ENCODE measurements at regions not wholly inside any gene's neighbourhood (a gene's known extent, or its start where the extent isn't known, plus 50 kb on each side); places are given as distances from the start of the nearest gene placed in this dataset.

DNA sequence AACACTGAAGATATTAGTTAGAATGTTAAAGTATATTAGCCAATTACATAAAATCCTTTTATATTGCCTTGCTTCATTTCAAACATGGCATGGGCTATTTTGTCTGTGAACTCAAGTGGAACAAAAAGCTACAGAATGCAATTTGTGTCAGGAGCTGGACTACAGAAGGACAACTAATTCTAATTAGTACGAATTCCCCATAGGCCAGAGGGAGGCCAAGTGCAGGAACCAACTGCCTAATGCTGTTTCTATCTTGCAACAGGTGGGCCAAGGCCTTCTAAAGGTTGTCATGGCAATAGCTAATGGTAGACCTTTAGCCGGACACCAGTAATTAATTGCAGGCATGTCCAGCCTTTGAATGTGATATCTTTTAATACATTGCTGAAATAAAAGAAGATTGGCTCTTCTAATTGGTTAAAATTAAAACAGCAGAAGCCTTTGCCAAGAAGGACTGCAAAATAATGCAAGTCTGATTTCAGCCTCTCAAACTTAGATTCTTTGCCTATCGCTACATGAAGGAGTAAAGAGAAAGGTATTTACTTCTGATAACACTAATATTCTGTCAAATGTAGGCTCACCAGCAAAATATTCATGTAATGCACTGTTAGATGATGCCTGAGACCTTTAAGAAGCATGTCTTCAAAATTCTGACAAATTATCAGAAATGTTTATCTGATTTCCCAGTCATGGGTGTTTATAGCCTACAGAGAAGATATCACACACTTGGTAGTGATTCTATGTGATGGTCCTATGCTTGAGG, 232.1 kb downstream of the LMO4 start:
- no peak for DNase-seq (ENCODE audit: low read depth in 2 of 2)

DNA sequence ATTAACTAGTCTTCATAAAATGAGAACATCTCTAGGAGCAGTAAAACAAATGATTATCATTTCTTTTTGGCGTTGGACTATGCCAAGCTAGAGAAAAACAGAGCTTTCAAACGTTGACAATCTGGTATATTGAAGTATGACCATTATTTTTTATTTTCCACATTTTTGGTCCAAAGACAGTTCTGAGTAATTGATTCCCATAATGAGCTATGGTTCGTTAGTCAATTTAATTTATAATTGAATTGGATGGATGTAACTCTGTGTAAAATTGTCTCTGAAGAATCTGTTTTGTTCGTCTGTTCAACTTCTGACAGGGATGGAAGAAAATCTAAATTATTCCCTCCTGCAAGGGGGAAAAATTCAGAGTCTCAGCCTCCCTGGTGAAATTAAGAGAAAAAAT, 234.5 kb downstream of the LMO4 start:
- DNase-seq (ENCODE audit: low read depth in 2 of 2), result no peak

DNA sequence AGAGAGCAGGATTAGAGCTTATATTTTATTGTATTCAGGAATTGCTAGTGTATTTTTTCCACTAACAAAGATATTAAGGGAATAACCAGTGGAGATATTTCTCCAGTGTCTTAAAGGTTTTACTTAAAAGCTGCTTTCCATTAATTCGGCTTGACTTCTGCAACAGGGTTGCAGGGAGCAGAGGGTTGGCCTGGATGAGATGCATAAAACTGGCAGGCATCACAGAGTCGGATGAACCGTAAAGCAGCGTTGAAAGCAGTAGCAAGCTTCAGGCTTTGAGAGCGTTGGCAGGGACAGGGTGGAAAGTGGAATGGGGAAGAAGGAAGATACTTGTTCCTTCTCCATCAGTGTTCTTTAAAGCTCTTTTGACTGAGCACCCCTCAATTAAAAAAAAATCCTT, 237.2 kb downstream of the LMO4 start:
- DNase-seq (ENCODE audit: low read depth in 2 of 2), result no peak

DNA sequence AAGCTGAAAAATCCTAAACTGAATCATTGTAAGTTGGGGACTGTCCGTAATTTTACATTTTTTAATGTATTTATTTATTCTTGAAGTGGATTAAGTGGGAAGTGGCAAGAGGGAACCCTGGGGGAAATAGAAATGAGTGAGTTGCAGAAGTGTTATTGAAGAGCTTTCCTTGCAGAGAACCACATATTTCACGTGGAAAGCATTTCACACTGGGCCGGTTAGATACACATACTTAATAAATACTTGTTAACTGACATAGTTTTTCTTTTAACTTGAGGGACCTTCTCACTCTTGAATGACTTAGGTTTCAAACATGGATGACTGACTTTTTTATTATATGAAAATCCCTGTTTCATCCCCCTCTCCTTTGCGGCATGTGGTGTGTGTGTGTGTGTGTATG, 239.3 kb downstream of the LMO4 start:
- no peak for DNase-seq (ENCODE audit: low read depth in 2 of 2)

DNA sequence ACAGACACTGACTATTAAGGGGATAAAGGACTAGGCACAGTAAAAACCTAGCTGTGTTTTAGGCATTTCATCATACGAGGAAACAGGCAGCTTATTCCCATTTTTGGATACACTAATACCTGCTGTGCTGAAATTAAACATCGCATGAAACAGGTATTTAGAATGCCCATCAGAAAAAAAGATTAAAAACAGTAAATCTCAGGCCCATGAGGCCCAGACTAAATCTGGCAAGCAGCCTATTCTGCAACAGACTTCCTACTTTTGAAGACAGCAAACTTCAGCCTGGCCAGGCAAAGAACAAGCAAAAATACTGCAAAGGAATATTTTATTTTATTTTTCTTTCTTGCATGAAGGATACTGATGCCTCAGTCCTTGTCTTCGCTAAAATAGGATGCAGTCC, 240.2 kb downstream of the LMO4 start:
- DNase-seq (ENCODE audit: low read depth in 2 of 2), result no peak

DNA sequence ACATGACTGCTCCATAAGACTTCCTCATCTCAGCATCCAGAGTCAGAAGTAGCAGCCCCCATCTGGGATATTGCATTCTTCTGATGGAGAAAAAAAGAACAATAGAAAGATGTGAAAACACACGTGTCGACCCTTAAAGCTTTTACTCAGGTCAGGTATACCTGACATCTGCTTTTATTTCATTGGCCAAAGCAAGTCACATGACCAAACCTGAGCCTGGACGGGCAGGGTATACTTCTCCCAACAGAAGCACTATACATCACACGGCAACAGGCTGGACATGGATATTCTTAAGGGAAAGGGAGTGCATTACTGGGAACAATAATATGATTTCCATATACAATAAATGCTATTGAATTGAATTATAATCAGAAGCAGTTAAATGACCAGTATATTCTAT, 243.3 kb downstream of the LMO4 start:
- DNase-seq (ENCODE audit: low read depth in 2 of 2), result no peak

DNA sequence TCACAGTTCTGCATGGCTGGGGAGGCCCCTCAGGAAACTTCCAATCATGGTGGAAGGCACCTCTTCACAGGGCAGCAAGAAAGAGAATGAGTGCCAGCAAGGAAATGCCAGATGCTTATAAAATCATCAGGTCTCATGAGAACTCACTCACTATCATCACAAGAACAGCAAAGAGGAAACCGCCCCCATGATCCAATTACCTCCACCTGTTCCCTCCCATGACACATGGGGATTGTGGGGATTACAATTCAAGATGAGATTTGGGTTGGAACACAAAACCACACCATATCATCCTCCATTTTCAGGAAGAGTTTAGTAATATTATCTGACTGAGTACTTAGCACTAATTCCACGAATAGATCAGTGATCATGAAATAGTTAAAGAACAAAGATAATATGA, 244.2 kb downstream of the LMO4 start:
- DNase-seq (ENCODE audit: low read depth in 2 of 2), result no peak

DNA sequence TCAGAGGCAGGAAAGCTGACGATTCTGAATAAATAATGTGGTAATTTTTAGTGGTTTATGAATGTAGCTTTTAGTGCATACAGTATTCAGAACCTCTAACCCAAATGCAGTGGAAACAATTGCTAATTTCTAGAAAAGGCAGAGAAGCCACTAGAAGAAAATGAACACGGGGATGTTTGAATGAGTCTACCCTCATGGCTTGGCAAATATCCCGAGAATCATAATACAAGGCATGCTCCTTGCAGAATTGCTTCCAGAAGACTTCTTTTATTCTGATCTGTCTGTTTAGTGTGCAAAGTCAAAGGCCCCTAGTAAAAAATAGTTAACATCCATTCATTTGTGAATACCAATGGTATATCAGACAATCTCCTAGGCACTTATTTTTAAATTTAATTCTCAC, 246.8 kb downstream of the LMO4 start:
- DNase-seq (ENCODE audit: low read depth in 2 of 2), result no peak

DNA sequence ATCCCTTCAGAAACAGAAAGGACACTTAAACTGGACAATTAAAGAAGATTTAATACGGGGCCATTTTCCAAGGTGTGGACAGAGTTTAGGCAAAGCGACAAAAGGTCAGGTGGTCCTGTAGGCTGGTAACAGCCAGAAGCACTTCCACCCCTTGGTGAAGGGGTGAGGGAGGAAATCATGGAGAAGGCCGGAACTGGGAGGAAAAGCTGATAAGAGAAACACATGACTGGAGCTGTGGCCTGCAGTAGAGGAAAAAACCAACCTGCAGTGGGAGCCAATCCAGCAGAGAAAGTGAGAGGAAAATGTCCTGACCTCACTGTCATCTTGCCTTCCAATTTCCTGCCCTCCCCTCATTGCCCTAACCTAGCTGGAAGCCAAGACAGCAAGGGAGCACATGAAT, 249.8 kb downstream of the LMO4 start:
- no peak for DNase-seq (ENCODE audit: low read depth in 2 of 2)

DNA sequence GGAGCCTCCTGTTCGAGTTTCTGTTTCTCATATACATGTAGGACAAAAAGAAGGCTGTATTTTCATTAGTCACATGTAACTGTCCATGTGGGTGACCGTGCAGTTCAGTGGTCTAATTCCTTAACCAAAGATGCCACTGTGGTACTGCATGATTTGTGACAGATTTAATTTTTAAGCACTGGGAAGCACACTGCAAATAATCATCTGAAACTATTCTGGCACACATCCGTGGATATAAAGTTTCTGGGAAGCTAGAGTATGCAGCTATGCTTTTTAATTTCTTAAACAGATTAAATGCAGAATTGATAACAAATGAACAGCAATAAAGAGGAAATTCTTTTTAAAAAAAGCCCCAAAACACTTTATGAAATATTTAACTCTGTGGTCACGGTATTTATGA, 254.8 kb downstream of the LMO4 start:
- no peak for DNase-seq (ENCODE audit: low read depth in 2 of 2)

DNA sequence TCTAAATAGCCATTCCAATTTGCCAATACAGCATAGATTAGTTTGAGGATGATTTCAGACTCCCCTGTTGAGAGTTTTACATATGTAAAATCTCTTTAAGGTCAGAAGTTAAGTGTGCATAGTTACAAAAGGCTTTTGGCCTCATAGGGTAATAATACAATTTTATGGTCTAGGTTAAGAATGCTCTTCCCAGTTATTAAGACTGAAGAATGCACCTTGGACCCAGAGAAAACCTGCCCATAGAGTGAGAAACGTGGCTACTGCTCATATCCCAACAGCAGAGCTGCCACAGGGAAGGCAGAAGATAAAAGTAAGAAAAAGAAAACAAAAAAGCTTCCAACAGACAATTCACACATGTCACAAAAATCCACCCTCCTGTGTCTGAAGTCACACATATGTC, 255.9 kb downstream of the LMO4 start:
- no peak for DNase-seq (ENCODE audit: low read depth in 2 of 2)

DNA sequence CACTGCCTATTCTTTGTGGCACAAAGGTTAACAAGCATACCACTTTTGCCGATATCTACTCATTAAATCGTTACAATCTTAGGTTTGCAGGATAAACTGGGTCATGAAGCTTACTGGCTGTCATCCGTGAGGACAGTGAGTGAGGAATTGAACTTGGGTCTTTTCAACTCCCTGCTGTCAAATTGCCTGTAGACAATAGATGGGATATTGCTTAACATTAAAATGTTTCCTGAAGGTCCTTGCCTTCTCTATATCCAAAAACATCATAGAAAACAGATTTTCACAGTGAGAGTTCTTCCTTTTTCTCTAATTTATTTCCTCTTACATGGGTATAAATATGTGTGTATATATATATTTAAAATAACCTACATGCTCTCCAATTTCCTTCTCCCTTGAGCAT, 257.8 kb downstream of the LMO4 start:
- no peak for DNase-seq (ENCODE audit: low read depth in 2 of 2)

DNA sequence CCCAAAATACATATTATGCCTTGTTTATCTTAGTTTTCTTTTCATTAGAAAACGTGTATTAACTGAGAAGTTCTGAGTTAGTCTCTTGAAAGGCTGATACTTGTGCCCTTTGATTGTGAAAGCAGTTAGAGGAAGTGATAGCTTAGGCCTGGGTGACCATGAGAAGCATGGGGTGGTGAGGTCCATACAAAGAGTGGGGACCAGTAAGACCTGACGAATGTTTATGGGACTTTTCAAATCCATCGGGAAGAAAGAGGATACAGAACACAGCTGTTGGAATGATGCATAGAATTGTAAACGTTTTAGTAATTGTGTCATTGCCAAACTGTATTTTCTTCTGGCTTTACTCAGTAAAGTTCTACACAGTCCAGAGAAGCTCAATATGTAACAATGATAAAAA, 259.8 kb downstream of the LMO4 start:
- no peak for DNase-seq (ENCODE audit: low read depth in 2 of 2)

DNA sequence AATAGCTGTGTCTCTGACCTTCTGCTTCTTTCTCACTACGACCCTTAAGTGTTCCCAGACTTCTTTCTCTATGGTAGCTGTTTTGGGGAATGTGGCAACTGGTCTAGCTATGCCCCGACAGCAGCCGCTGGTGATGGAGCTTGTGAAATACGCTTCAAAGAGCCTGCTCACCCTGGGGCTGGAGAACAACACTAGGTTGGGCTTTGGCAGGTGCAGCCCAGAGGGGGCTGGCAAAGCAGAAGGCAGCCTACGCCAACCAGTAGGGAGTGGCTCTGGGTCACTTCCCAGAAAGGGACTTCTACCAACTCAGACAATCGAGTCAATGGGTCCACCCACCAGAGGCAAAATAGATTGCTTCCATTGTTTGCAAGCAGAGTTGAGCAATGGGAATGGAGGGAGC, 262.8 kb downstream of the LMO4 start:
- no peak for DNase-seq (ENCODE audit: low read depth in 2 of 2)

DNA sequence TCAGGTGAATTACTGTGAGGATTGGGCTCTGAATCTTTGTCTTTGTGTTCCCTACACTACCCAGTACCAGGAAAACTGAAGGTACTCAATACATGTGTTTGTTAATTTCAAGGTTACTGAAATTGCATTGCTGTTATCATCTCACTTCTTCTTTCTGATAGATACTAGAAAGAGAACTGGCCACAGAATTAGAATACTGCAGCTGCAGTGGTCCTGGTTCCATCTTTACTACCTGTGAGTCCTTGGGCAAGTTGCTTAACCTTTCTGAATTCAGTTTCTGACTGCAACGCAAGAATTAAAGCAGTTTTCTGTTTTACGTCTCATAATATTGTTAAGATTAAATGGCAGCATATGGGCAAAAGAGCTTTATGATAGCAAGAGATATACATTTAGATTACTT, 263.5 kb downstream of the LMO4 start:
- no peak for DNase-seq (ENCODE audit: low read depth in 2 of 2)

DNA sequence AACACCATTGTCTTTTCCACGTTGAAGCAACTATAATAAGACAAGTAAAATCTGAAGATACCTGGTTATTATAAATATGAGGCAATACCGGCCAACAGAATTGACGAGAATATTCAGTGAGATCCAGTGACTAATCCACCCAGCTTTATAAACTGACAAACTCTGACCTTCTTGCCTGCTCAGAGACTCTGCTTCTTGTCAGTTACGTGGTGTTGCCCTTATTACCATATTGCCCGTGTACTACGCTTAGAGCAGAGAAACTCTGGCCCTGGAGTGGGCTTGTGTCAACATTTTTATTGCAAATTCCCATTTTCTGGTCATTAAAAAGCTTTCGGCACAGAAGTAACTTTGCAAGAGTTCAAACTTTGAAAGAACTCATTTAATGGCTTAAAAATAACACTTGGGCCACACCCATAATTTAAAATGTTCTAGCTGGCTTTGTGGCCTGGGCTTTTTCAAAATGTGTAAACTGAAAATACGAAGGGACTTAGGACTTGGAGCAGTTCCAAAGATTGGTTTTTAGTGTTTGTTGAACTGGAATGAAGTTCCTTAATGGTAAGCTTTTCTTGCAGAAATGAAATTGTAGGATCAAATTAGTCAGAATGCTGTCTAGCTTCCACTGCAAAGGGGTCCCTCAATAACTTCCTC, 266.2 kb downstream of the LMO4 start:
- no peak for DNase-seq (ENCODE audit: low read depth in 2 of 2)

DNA sequence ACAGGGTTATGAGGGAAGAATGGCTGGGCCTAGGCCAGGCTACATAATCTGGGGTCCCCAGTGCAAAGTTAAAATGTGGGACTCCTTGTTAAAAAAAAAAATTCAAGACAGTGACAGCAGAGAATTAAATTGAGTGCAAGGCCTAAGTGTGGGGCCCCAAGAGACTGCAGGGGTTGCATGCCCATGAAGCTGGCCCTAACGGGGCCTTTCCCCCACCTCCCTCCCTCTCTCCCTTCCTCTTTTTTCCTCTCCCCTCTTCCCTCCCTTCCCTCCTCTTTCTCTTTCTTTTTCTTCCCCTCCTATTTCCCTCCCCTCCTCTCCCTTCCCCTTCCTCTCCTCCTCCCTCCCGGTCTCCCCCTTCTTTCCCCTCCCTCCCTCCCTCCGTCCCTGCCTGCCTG, 266.7 kb downstream of the LMO4 start:
- DNase-seq (ENCODE audit: low read depth in 2 of 2), result no peak

DNA sequence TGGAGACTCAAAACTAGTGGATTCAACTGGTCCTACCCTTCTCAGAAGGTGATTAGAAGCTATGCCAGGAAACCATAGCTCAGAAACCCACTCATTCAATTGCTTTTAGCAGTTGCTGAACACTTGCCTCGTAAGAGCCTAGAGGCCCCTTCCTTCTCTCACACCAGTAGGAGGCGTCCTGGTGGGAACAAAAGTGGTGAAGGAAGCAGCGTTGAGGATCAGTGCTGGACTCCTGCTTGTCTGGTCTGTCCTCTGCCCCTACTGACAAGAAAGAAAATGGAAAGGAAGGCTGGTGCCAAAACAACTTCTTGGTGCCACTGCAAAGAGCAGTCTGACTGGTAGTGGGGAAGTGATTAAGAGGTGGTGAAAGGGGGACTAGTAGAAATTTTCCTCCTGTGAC, 269.7 kb downstream of the LMO4 start:
- DNase-seq (ENCODE audit: low read depth in 2 of 2), result no peak

DNA sequence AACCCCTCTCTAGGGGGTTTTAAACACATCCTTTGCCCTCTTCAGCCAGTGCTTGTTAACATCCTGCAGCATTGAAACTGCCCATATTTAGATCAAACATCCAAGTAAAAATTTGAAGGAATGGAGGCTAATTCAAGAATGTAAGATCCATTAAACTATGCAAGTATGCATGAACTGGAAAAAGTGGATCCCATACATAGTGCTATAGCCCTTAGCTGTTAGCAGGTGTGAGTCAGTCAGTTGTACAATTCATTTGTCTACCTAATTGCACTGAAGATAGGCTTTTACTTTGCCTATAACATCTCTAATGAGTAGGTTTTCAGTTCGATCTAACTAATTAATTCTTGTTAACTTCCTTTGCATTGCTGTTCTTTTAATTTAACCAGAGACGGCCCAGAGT, 270.9 kb downstream of the LMO4 start:
- no peak for DNase-seq (ENCODE audit: low read depth in 2 of 2)

DNA sequence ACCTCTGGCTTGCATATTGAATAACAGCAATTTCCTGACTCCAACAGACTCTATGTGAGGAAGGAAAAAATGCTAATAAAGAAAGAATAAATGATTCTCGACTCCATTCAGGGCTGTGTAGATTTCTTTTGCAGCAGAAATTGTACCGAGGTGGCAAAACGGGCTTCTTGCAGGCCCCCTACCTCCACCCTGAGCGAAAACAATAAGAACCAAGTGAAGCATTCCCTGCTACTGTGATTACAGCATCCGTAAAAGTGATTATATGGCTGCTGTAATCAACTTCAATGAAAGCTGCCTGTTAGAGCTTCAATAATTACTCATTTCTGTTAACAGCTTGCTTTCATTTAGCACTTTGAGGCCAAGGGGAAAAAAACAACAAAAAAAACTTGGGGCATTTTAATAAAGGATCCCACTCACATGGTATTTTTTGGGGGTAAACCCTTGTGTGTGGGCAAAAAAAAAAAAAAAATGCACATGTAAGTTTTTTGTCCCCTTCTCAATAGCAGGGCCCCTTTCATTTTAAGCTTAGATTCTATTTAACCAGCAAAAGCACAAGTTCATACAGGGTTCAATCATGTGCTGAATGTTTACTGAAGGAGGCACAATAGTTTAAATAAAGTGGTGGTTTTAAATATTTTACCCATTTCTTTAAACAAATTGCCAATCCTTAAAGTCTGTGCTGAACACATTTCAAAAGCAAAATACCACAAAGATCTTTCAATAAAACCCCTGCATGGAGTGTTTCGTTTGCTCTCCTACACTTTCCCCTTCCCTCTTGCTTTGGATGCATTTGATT, 271.6 kb downstream of the LMO4 start:
- no peak for DNase-seq (ENCODE audit: low read depth in 2 of 2)

DNA sequence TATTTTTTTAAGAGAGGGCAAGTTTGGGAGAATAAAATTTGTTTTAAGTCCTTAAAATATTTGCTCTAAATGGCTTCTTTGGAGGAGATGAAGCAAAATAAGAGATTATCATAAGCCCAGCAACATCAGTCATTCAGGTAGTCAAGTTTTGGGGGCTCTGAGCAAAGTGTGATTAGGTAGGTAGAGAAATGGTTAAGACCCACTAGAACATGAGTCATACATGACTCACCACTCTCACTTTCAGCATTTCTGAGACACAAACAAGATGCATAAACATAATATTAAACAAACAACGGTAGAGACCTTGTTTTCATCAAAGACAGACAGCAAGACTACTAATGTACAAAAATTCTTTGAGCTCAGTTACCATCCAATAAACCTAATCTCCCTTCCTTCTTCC, 272.2 kb downstream of the LMO4 start:
- DNase-seq (ENCODE audit: low read depth in 2 of 2), result no peak

DNA sequence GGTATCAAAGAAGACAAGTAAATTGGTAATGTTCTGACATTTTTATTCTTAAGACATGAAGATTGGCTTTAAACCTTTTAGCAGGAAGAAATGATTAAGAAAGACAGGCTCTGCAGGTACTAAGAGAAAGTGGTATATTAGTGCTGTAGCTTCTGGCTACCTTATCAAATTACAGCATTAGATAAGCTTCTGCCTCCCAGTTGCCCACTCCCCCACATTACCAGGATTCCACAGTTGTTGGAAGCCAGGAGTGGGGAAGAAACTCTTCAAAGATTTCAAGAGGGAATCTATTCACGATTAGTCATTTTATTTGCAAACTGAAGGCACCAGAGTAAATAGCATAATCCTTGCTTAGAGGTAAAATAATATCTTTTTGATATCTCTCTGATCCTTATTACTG, 274.9 kb downstream of the LMO4 start:
- DNase-seq (ENCODE audit: low read depth in 2 of 2), result no peak

DNA sequence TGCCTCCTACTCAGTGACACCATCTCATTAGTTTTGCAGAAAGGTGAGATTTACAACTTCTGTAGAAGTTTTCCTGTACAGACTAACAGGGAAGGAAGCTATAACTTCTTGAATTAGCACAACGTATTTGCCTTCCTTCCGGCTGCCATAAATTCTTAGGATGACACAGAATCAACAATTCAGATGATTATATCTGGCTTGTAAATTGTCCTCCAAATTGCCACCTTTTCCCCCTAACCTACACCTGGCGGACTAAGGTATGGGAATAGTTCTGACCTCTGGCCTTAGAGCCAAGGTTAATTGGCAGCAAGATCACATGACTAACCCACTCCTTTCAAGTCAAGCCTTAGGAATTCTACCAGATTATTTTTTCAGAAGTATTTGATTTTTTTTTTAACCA, 284.3 kb downstream of the LMO4 start:
- no peak for DNase-seq (ENCODE audit: low read depth in 2 of 2)

All from stimulated activated CD8-positive, alpha-beta memory T cell treated with anti-CD3 and anti-CD28 coated beads, Interleukin-2, amount 100 ng/mL, for 48 hours (primary cell).